ENCODE measurements at regions not wholly inside any gene's neighbourhood (a gene's known extent, or its start where the extent isn't known, plus 50 kb on each side); places are given as distances from the start of the nearest gene placed in this dataset.

DNA sequence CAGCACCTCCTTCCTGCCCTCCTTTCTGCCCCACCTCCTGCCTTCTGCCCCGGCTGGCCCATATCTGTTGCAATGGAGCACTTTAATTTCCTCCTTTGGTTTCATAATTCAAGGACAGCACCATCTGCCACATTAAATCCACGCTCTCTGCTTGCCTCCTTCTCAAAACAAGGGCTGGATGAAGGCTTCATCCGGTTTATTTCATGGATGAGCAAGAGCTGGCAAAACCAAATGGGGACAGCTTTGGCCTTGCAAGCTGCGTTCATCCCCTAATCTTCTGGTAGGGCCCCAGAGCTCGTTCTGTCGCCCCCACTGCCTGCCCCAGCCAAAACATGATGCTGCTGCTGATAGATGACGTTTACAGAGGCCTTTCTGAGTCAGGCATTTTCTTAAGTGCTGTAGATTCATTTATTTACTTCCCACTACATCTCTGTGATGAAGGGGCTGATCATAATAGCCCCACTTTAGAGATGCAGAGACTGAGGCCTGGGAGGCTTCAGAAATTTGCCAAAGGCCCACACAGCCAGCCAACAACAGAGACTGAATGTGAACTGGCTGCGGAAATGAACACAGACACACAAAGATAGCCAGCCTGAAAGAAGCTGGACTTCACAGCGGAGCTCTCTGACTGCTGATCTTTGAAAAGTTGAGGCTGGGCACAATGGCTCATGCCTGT is 115.6 kb upstream of the CPEB4 start:
- no peak overlapping the region for H3K27ac ChIP-seq
- no peak for DNase-seq (ENCODE audit: low spot score in 2 of 2)
- 84% methylated on average over 9 of the region's 9 CpGs for WGBS

GRCh38 chr5:173774271-173774761 is 113.8 kb upstream of the CPEB4 start:
- no peaks in the 10 kb centered on the region for H3K27me3 ChIP-seq
- H3K4me1 ChIP-seq: no peaks in the 10 kb centered on the region
- 89% methylated on average over 4 of the region's 4 CpGs for WGBS
- no peak for TF ChIP-seq CTCF (IDR thresholded peaks at IDR 0.05)
- TF ChIP-seq POLR2AphosphoS5 (IDR thresholded peaks at IDR 0.05): no peak
- no peak for DNase-seq (ENCODE audit: low spot score in 2 of 2)
- no peak overlapping the region for H3K27ac ChIP-seq
- H3K4me3 ChIP-seq: no peak overlapping the region
- no peaks in the 10 kb centered on the region for H3K9me3 ChIP-seq
- no peaks in the 10 kb centered on the region for H3K36me3 ChIP-seq

More for the DNA sequence above, 115.6 kb upstream of the CPEB4 start:
- Histone ChIP-seq H3K4me1 (peaks cover 2% of the 10 kb centered on the region), H3K36me3 (no peaks in the 10 kb centered on the region), H3K9me3 (no peaks in the 10 kb centered on the region), H3K27me3 (no peaks in the 10 kb centered on the region), H3K4me3 (no peak overlapping the region)
- TF ChIP-seq POLR2AphosphoS5 (IDR thresholded peaks at IDR 0.05) (no peak), CTCF (IDR thresholded peaks at IDR 0.05) (no peak), POLR2A (IDR thresholded peaks at IDR 0.05) (no peak), EP300 (IDR thresholded peaks at IDR 0.05) (no peak)

DNA sequence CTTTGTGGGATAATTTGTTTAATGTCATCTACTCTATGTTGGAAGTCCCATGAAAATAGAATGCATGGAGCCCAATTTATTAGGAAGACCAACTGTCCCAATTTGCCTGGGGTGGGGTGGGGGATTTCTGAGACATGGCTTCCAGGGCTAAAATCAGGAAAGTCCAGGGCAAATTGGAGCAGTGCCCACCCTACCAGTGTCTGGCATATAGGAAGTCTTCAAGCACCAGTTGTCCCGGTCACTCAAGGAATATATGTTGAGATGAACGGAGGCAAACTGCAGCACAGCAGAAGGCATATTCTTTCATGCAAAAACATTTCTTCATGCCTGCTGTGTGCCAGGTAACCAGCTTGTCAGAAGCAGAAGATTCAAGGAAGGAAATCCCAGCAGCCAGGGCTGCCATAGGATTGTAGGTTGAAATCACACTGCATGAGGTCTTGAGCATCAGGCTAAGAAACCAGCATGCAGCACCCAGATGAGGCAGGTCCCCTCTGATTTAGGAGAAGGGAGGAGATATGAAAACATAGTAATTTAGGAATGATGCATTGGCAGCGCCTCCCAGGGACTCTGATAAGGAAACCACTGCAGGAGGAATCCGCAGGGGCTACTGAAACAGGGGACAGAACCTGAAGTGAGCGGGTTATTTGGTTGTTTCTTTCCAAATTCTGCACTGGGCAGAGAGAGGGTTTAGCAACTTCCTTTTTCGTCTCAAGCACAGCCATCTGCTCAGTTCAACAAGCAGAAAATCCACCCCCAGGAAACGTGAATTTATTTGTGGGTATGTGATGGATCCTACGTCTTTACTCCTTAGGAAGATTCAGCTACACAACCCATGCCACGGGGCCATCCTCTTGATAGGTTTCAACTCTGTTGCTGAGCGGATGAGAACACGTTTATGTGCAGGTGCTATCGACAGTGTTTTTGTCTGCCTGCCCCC is 112.6 kb upstream of the CPEB4 start:
- Histone ChIP-seq H3K4me1 (no peaks in the 10 kb centered on the region), H3K4me3 (no peak overlapping the region), H3K36me3 (no peaks in the 10 kb centered on the region), H3K9me3 (no peaks in the 10 kb centered on the region), H3K27ac (no peak overlapping the region), H3K27me3 (no peaks in the 10 kb centered on the region)
- TF ChIP-seq EP300 (IDR thresholded peaks at IDR 0.05) (no peak), POLR2A (IDR thresholded peaks at IDR 0.05) (no peak), POLR2AphosphoS5 (IDR thresholded peaks at IDR 0.05) (no peak), CTCF (IDR thresholded peaks at IDR 0.05) (no peak)
- WGBS: 83% methylated on average over 12 of the region's 12 CpGs
- no peak for DNase-seq (ENCODE audit: low spot score in 2 of 2)

GRCh38 chr5:173777149-173777548 is 111.0 kb upstream of the CPEB4 start:
- Histone ChIP-seq H3K27me3 (no peaks in the 10 kb centered on the region), H3K36me3 (no peaks in the 10 kb centered on the region), H3K4me3 (no peak overlapping the region), H3K4me1 (peaks cover 12% of the 10 kb centered on the region), H3K27ac (no peak overlapping the region), H3K9me3 (no peaks in the 10 kb centered on the region)
- TF ChIP-seq CTCF (IDR thresholded peaks at IDR 0.05) (no peak), POLR2A (IDR thresholded peaks at IDR 0.05) (no peak), EP300 (IDR thresholded peaks at IDR 0.05) (no peak), POLR2AphosphoS5 (IDR thresholded peaks at IDR 0.05) (no peak)
- DNase-seq (ENCODE audit: low spot score in 2 of 2): no peak
- WGBS: 65% methylated on average over 3 of the region's 3 CpGs

GRCh38 chr5:173777674-173778073 is 110.5 kb upstream of the CPEB4 start:
- no peaks in the 10 kb centered on the region for H3K9me3 ChIP-seq
- no peak for TF ChIP-seq EP300 (IDR thresholded peaks at IDR 0.05)
- TF ChIP-seq POLR2A (IDR thresholded peaks at IDR 0.05): no peak
- H3K4me1 ChIP-seq: peaks cover 17% of the 10 kb centered on the region
- no peak overlapping the region for H3K4me3 ChIP-seq
- no peak for DNase-seq (ENCODE audit: low spot score in 2 of 2)
- no peaks in the 10 kb centered on the region for H3K27me3 ChIP-seq
- H3K36me3 ChIP-seq: no peaks in the 10 kb centered on the region
- 83% methylated on average over 3 of the region's 3 CpGs for WGBS
- no peak overlapping the region for H3K27ac ChIP-seq

All from suprapubic skin (tissue), 4 donors.